ENCODE measurements at regions not wholly inside any gene's neighbourhood (a gene's known extent, or its start where the extent isn't known, plus 50 kb on each side); places are given as distances from the start of the nearest gene placed in this dataset.

- no peak for TF ChIP-seq CTCF (IDR thresholded peaks at IDR 0.05; ENCODE audit: low read depth, low read length, missing input control)
- TF ChIP-seq RAD21 (IDR thresholded peaks at IDR 0.05), result no peak
- TF ChIP-seq ATF3 (IDR thresholded peaks at IDR 0.05), result no peak
- TF ChIP-seq REST (IDR thresholded peaks at IDR 0.05), result no peak
- TF ChIP-seq ZBTB33 (IDR thresholded peaks at IDR 0.05), result no peak
- TF ChIP-seq RXRA (IDR thresholded peaks at IDR 0.05), result no peak
- TF ChIP-seq GABPA (IDR thresholded peaks at IDR 0.05 in 1 of 2, conservative IDR thresholded peaks at IDR 0.05 in 1 of 2), result no peak
- TF ChIP-seq EGR1 (IDR thresholded peaks at IDR 0.05; ENCODE audit: low read depth in 2 of 2), result no peak
- no peak for TF ChIP-seq MAX (IDR thresholded peaks at IDR 0.05)
- no peak for TF ChIP-seq JUND (IDR thresholded peaks at IDR 0.05)
These were observed 442.7 kb downstream of the TENT5A start for GRCh38 chr6:81309811-81310210.
